ENCODE measurements at regions not wholly inside any gene's neighbourhood (a gene's known extent, or its start where the extent isn't known, plus 50 kb on each side); places are given as distances from the start of the nearest gene placed in this dataset.

GRCh38 chr14:35222872-35223466 is 69.2 kb upstream of the PSMA6 start:
- no peak for DNase-seq

DNA sequence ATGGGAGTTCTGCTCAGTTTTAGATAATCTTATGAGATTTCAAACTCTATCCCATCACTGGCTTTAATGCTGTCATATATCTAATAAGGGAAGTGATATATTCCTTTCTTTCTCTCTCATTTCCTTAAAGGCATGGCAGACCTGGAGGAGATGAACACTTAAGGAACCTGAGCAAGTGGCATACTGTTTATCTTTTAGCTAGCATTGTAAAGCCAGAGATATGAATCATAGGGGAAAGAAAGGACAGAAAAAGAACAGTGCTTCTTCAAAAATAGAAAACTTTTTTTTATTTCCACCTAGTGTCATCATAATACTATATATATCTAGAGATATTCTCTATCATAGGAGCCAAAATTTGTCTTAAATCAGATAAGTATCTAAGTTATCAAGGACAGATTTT is 68.3 kb upstream of the PSMA6 start:
- no peak for DNase-seq

GRCh38 chr14:35224615-35225014 is 67.6 kb upstream of the PSMA6 start:
- DNase-seq = no peak

DNA sequence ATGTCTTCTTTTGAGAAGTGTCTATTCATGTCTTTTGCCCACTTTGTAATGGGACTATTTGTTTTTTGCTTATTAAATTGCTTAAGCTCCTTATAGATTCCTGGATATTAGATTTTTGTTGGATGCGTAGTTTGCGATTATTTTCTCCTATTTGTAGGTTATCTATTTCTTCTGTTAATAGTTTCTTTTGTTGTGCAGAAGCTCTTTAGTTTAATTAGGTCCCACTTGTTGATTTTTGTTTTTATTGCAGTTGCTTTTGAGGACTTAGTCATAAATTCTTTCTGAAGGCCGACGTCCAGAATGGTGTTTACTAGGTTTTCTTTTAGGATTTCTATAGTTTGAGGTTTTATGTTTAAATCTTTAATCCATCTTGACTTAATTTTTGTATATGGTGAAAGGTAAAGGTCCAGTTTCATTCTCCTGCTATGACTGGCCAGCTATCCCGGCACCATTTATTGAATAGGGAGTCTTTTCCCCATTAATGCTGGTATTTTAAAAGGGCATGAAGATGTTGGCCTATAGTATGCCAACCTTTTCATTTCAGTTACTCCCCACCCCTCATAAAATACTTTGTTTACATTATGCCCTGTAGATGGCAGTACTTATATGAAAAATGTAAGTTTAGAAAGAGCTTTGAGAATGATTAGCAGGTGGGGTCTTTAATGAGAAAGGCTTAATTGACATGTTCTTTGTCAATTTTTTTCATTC is 62.9 kb upstream of the PSMA6 start:
- DNase-seq = peak in 1 of 2 experiments; percentile 26

GRCh38 chr14:35229792-35230089 is 62.4 kb upstream of the PSMA6 start:
- DNase-seq = no peak

DNA sequence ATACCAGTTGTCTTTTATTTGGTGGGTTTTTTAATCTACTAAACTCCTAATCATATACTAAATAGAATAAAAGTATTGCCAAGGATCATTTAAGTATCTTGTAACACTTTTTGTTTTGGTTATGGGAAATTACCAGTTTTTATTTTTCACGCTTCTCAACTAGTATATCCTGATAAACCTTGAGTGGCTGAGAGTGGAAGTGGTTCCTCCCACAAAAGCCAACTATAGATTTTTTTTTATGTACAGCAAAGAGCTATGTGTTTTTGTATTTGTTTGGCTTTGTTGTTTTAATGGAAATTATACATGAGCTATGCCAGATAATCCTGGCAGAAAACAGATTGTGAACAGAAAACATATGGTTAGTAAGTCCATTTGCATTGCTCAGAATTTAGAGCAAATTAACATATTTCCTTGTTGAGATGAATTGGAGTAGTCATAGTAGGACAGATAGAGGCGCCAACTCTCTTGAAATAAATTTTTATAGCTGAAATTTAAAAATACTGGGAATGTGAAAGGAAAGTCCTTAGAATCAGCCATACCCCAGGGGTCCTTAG is 60.9 kb upstream of the PSMA6 start:
- DNase-seq = no peak

DNA sequence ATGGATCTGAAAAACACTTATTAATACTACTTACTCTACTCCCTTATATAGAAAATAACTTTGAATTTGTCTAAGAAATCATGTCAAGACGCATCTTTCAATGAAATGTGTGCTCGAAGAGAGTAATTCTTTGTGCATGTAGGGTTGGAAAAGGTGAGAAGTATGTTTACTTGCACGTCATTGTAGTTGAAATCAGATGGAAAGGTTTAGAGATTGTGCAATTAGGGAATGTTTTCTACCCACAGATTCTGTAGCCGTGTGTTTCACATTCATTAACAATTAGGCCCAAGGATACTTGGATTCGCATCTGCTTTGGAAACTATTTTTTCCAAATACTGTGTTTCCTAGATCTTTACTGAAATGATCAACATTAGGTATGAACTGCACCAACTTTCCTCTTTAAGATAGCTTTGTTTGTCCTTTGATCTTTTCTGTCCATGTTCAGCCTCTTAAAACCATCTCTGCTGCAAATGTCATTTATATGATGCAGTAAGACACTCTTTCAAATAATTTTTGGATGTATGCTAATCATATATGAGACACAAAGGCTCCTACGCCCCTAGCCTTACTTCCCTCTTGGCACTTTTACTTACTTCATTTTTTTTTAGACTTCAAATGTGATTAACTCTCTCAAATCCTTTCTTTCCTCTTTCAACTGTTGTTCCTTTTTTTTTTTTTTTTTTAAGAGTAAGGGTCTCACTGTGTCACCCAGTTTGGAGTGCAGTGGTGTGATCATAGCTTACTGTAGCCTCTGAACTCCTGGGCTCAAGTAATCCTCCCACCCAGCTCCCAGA is 58.0 kb upstream of the PSMA6 start:
- DNase-seq = no peak

- no peak for DNase-seq
Measured at GRCh38 chr14:35235840-35236239, 56.3 kb upstream of the PSMA6 start.

GRCh38 chr14:35236806-35237205 is 55.4 kb upstream of the PSMA6 start:
- no peak for DNase-seq

DNA sequence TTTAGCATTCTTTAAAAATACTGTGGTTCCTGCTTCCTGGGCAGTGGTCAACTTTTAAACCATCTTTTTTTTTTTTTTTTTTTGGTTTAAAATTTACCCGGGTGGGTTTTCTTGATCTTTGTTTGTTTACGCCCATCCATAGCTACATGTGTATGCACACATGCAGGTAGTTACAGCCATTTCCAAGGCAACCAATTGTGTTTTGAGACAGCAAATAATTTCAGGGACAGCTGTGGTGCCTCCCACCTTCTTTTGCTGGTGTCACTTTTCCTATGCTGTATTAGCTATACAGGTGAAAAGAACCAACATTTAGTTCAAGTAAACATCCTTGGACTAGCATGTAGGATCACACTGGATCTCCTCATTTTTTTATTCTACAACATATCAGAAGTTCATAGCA is 52.0 kb upstream of the PSMA6 start:
- DNase-seq = no peak

Measured in NCI-H526 (cell line).